ENCODE measurements at regions not wholly inside any gene's neighbourhood (a gene's known extent, or its start where the extent isn't known, plus 50 kb on each side); places are given as distances from the start of the nearest gene placed in this dataset.

DNA sequence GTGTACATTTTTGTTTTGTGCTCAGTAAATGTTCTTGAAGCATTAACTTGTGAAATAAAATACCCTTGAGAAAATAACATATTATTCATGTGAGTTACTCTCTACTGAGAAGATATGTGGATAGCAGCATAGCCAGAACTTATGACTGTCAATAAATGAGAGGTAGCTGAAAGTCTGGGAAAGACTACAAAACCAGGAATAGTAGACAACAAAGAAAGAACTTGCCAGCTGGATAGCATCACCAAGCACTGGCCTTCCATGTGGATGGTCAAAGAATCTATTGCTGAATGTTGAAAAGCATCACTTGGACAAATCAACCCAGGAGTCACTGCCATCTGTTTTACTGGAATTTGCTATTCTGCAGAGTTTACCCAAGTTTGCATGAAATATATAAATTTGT lies 650.0 kb upstream of the HTR2C start:
- H3K4me1 ChIP-seq (ENCODE audit: insufficient read depth, low read length), result peaks cover 12% of the 10 kb centered on the region
- TF ChIP-seq ZNF234 (CRISPR knock-in tag; conservative IDR thresholded peaks at IDR 0.05), result no peak
- TF ChIP-seq, protein P1, sequence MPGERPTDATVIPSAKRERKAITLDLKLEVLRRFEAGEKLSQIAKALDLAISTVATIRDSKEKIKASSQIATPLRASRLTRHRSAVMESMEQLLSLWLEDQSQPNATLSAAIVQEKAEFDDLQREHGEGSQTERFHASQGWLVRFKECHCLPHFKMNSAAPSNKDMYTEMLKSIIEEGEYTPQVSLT (CRISPR knock-in tag; IDR thresholded peaks at IDR 0.05; ENCODE audit: borderline replicate concordance, low read depth), result no peak
- TF ChIP-seq NCOA5 (CRISPR knock-in tag; IDR thresholded peaks at IDR 0.05), result no peak
- TF ChIP-seq BCL6 (CRISPR knock-in tag; IDR thresholded peaks at IDR 0.05), result no peak
- TF ChIP-seq GTF3A (CRISPR knock-in tag; conservative IDR thresholded peaks at IDR 0.05), result no peak
- TF ChIP-seq TP53 (CRISPR knock-in tag; conservative IDR thresholded peaks at IDR 0.05), result no peak
- TF ChIP-seq, protein P2, sequence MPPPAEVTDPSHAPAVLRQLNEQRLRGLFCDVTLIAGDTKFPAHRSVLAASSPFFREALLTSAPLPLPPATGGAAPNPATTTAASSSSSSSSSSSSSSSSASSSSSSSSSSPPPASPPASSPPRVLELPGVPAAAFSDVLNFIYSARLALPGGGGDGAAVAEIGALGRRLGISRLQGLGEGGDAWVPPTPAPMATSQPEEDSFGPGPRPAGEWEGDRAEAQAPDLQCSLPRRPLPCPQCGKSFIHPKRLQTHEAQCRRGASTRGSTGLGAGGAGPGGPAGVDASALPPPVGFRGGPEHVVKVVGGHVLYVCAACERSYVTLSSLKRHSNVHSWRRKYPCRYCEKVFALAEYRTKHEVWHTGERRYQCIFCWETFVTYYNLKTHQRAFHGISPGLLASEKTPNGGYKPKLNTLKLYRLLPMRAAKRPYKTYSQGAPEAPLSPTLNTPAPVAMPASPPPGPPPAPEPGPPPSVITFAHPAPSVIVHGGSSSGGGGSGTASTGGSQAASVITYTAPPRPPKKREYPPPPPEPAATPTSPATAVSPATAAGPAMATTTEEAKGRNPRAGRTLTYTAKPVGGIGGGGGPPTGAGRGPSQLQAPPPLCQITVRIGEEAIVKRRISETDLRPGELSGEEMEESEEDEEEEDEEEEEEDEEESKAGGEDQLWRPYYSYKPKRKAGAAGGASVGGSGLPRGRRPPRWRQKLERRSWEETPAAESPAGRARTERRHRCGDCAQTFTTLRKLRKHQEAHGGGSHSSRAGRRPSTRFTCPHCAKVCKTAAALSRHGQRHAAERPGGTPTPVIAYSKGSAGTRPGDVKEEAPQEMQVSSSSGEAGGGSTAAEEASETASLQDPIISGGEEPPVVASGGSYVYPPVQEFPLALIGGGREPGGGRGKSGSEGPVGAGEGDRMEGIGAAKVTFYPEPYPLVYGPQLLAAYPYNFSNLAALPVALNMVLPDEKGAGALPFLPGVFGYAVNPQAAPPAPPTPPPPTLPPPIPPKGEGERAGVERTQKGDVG (CRISPR knock-in tag; IDR thresholded peaks at IDR 0.05; ENCODE audit: borderline replicate concordance), result no peak
- TF ChIP-seq ZNF350 (CRISPR knock-in tag; IDR thresholded peaks at IDR 0.05; ENCODE audit: borderline replicate concordance, low read depth), result no peak
- no peak for TF ChIP-seq NONO (IDR thresholded peaks at IDR 0.05)
- no peak for TF ChIP-seq NONO (CRISPR knock-in tag; conservative IDR thresholded peaks at IDR 0.05)
- H2AFZ ChIP-seq (ENCODE audit: low read length), result no peak overlapping the region
- H3K27me3 ChIP-seq (ENCODE audit: control insufficient read depth in 1 of 2, insufficient read depth in 2 of 2, low read length in 2 of 2), result no peaks in the 10 kb centered on the region
- in situ Hi-C loops (cut with HindIII; ENCODE audit: extremely low pct_ligation_motif_present, low pct_unique_long_range_greater_than_20kb), result no loop called here
- H3K27ac ChIP-seq (ENCODE audit: extremely low read length, insufficient read depth, low read length), result no peak overlapping the region
- no peak overlapping the region for H3K4me2 ChIP-seq (ENCODE audit: low read depth, low read length)
- CTCF ChIA-PET (ENCODE audit: low intra/inter-chr PET ratio, low total read pairs), result no interaction called here
- H4K20me1 ChIP-seq (ENCODE audit: insufficient read depth, low read length), result no peaks in the 10 kb centered on the region
- no TSS peak for BruUV-seq (replicated peaks)
- H3K36me3 ChIP-seq (replicated peaks in 1 of 2; ENCODE audit: control insufficient read depth in 1 of 2, insufficient read depth in 2 of 2, low read length in 2 of 2), result no peaks in the 10 kb centered on the region
- FAIRE-seq (no peak), ATAC-seq (no peak), DNase-seq (ENCODE audit: low spot score) (no peak)
- POLR2A ChIA-PET, result no interaction called here
- no peaks in the 10 kb centered on the region for H3K79me2 ChIP-seq (ENCODE audit: insufficient read depth, low read length)
- no peaks in the 10 kb centered on the region for H3K9me3 ChIP-seq (ENCODE audit: low read length)
- intact Hi-C loops (cut with micrococcal nuclease; ENCODE audit: unreplicated experiment), result no loop called here
- no peak overlapping the region for H3K4me3 ChIP-seq (replicated peaks in 1 of 3; ENCODE audit: insufficient read depth in 1 of 3, low read depth in 2 of 3, low read length in 3 of 3)
- H3K9ac ChIP-seq (ENCODE audit: insufficient read depth, low read depth, low read length), result no peak overlapping the region
